Right renal cortex interstitium (tissue), 3 donors: ENCODE measurements at regions not wholly inside any gene's neighbourhood (a gene's known extent, or its start where the extent isn't known, plus 50 kb on each side); places are given as distances from the start of the nearest gene placed in this dataset.
"Not testable (repeated sequence)": the region's sequence is repeated elsewhere in the genome, so short reads cannot be mapped to it uniquely, and the experiment has no call there.

ENCODE experiments used
- DNase-seq, 3 donors: peaks; one replicate each; pipeline ENCODE4 v3.0.0-alpha.2; 2013; ENCODE audit warnings: low read depth in 3 of 3, low spot score in 2 of 3

GRCh38 chr1:78291418-78291817 is 199.4 kb upstream of the PTGFR start:
- DNase-seq, result no peak

GRCh38 chr1:78291872-78292271 is 198.9 kb upstream of the PTGFR start:
- no peak for DNase-seq

GRCh38 chr1:78292361-78292760 is 198.4 kb upstream of the PTGFR start:
- no peak for DNase-seq

GRCh38 chr1:78297836-78298235 is 192.9 kb upstream of the PTGFR start:
- DNase-seq, result no peak

- DNase-seq, result no peak
Measured at GRCh38 chr1:78298349-78298748, 192.4 kb upstream of the PTGFR start.

- no peak for DNase-seq
Measured at GRCh38 chr1:78301141-78301540, 189.6 kb upstream of the PTGFR start.

GRCh38 chr1:78303620-78304019 is 187.2 kb upstream of the PTGFR start:
- no peak for DNase-seq

- DNase-seq, result no peak
Measured at GRCh38 chr1:78304341-78304740, 186.4 kb upstream of the PTGFR start.

- DNase-seq, result no peak
Measured at GRCh38 chr1:78304761-78305160, 186.0 kb upstream of the PTGFR start.

- not testable (repeated sequence) for DNase-seq
Measured at GRCh38 chr1:78310261-78310660, 180.5 kb upstream of the PTGFR start.

- DNase-seq, result no peak
Measured at GRCh38 chr1:78318011-78318410, 172.8 kb upstream of the PTGFR start.

GRCh38 chr1:78319603-78320002 is 171.2 kb upstream of the PTGFR start:
- no peak for DNase-seq

GRCh38 chr1:78322928-78323680 is 167.7 kb upstream of the PTGFR start:
- DNase-seq, result no peak

- DNase-seq, result no peak
Measured at GRCh38 chr1:78325293-78325692, 165.5 kb upstream of the PTGFR start.

- no peak for DNase-seq
Measured at GRCh38 chr1:78329475-78329874, 161.3 kb upstream of the PTGFR start.

- DNase-seq, result no peak
Measured at GRCh38 chr1:78331799-78332198, 159.0 kb upstream of the PTGFR start.

GRCh38 chr1:78333502-78333901 is 157.3 kb upstream of the PTGFR start:
- no peak for DNase-seq

GRCh38 chr1:78334114-78334513 is 156.7 kb upstream of the PTGFR start:
- no peak for DNase-seq

- no peak for DNase-seq
Measured at GRCh38 chr1:78334952-78335351, 155.8 kb upstream of the PTGFR start.

- DNase-seq, result not testable (repeated sequence)
Measured at GRCh38 chr1:78336751-78337150, 154.0 kb upstream of the PTGFR start.

- no peak for DNase-seq
Measured at GRCh38 chr1:78339490-78339889, 151.3 kb upstream of the PTGFR start.

GRCh38 chr1:78340006-78340405 is 150.8 kb upstream of the PTGFR start:
- DNase-seq, result no peak
